HG03469 (cell line): ENCODE measurements at regions not wholly inside any gene's neighbourhood (a gene's known extent, or its start where the extent isn't known, plus 50 kb on each side); places are given as distances from the start of the nearest gene placed in this dataset.
"Not testable (repeated sequence)": the region's sequence is repeated elsewhere in the genome, so short reads cannot be mapped to it uniquely, and the experiment has no call there.

Experiments used
- ATAC-seq: cut with Tn5 transposase; IDR thresholded peaks from one replicate; pipeline ENCODE4 v1.9.1; 2021; ENCODE audit warnings: mild to moderate bottlenecking, moderate library complexity, moderate number of reproducible peaks; ENCODE audit not compliant: unreplicated experiment

- no peak for ATAC-seq
These were observed 128.2 kb downstream of the TEX36 start for GRCh38 chr10:125554753-125555152.

GRCh38 chr10:125554016-125554703 is 128.8 kb downstream of the TEX36 start:
- no peak for ATAC-seq

GRCh38 chr10:125553091-125553490 is 129.9 kb downstream of the TEX36 start:
- ATAC-seq, result no peak

- ATAC-seq, result no peak
These were observed 131.7 kb downstream of the TEX36 start for GRCh38 chr10:125551247-125551646.

- no peak for ATAC-seq
These were observed 132.6 kb downstream of the TEX36 start for GRCh38 chr10:125550362-125550761.

GRCh38 chr10:125549653-125550052 is 133.3 kb downstream of the TEX36 start:
- ATAC-seq, result no peak

- ATAC-seq, result no peak
These were observed 134.1 kb downstream of the TEX36 start for GRCh38 chr10:125548878-125549277.

GRCh38 chr10:125548356-125548755 is 134.6 kb downstream of the TEX36 start:
- no peak for ATAC-seq

- ATAC-seq, result no peak
These were observed 135.8 kb downstream of the TEX36 start for GRCh38 chr10:125547010-125547650.

- no peak for ATAC-seq
These were observed 139.2 kb downstream of the TEX36 start for GRCh38 chr10:125543796-125544195.

GRCh38 chr10:125538947-125539731 is 143.8 kb downstream of the TEX36 start:
- no peak for ATAC-seq

GRCh38 chr10:125536236-125536635 is 146.7 kb downstream of the TEX36 start:
- ATAC-seq, result no peak

- no peak for ATAC-seq
These were observed 147.4 kb downstream of the TEX36 start for GRCh38 chr10:125535559-125535958.

GRCh38 chr10:125534515-125534914 is 148.4 kb downstream of the TEX36 start:
- no peak for ATAC-seq

- ATAC-seq, result no peak
These were observed 149.1 kb downstream of the TEX36 start for GRCh38 chr10:125533866-125534265.

GRCh38 chr10:125531465-125531864 is 151.5 kb downstream of the TEX36 start:
- ATAC-seq, result no peak

GRCh38 chr10:125523347-125523746 is 159.6 kb downstream of the TEX36 start:
- ATAC-seq, result no peak

- ATAC-seq, result no peak
These were observed 161.0 kb downstream of the TEX36 start for GRCh38 chr10:125521721-125522680.

- no peak for ATAC-seq
These were observed 162.0 kb downstream of the TEX36 start for GRCh38 chr10:125520968-125521367.

GRCh38 chr10:125518397-125518796 is 164.6 kb downstream of the TEX36 start:
- ATAC-seq, result not testable (repeated sequence)

- ATAC-seq, result no peak
These were observed 167.4 kb downstream of the TEX36 start for GRCh38 chr10:125515571-125515970.
